GM12873 (cell line): ENCODE measurements at regions not wholly inside any gene's neighbourhood (a gene's known extent, or its start where the extent isn't known, plus 50 kb on each side); places are given as distances from the start of the nearest gene placed in this dataset.

Experiments used
- CTCF ChIP-seq: IDR thresholded peaks from 2 replicates; pipeline ENCODE4 v1.5.1; 2012; ENCODE audit warnings: low read depth, mild to moderate bottlenecking, moderate library complexity, low read length, control low read depth; ENCODE audit not compliant: insufficient read depth; ENCODE audit errors: missing control alignments

GRCh38 chr10:89924261-89924660, 222.9 kb downstream of the KIF20B start:
- TF ChIP-seq CTCF = no peak

GRCh38 chr10:89926736-89927135, 225.3 kb downstream of the KIF20B start:
- TF ChIP-seq CTCF = no peak

GRCh38 chr10:89929282-89930026, 228.1 kb downstream of the KIF20B start:
- no peak for TF ChIP-seq CTCF

GRCh38 chr10:89937494-89937893, 236.1 kb downstream of the KIF20B start:
- TF ChIP-seq CTCF = no peak

- TF ChIP-seq CTCF = no peak
Observed at GRCh38 chr10:89940076-89940475, 238.7 kb downstream of the KIF20B start.

- TF ChIP-seq CTCF = no peak
Observed at GRCh38 chr10:89942217-89942616, 240.8 kb downstream of the KIF20B start.

- TF ChIP-seq CTCF = no peak
Observed at GRCh38 chr10:89944138-89944537, 242.7 kb downstream of the KIF20B start.
